Effector memory CD4-positive, alpha-beta T cell (primary cell): ENCODE measurements at regions not wholly inside any gene's neighbourhood (a gene's known extent, or its start where the extent isn't known, plus 50 kb on each side); places are given as distances from the start of the nearest gene placed in this dataset.
"Not testable (repeated sequence)": the region's sequence is repeated elsewhere in the genome, so short reads cannot be mapped to it uniquely, and the experiment has no call there.

Experiments
- DNase-seq, 3 donors: peaks; one replicate each; pipeline ENCODE4 v3.0.0-alpha.2; 2020
- H3K27ac ChIP-seq: 2 replicates; pipeline ENCODE4 v1.7.0; 2013; ENCODE audit warnings: mild to moderate bottlenecking, low read length, moderate library complexity; ENCODE audit not compliant: insufficient read depth, poor library complexity, severe bottlenecking
- H3K27me3 ChIP-seq: replicated peaks from 2 replicates; pipeline ENCODE4 v1.7.0; 2013; ENCODE audit warnings: mild to moderate bottlenecking, low read length; ENCODE audit not compliant: insufficient read depth, control insufficient read depth, poor library complexity, severe bottlenecking
- H3K36me3 ChIP-seq: 2 replicates; pipeline ENCODE4 v1.7.0; 2013; ENCODE audit warnings: mild to moderate bottlenecking, low read length, moderate library complexity; ENCODE audit not compliant: control insufficient read depth, insufficient read depth
- H3K4me1 ChIP-seq: 2 replicates; pipeline ENCODE4 v1.7.0; 2013; ENCODE audit warnings: low read length, mild to moderate bottlenecking; ENCODE audit not compliant: control insufficient read depth, insufficient read depth, poor library complexity, severe bottlenecking
- H3K4me3 ChIP-seq: 2 replicates; pipeline ENCODE4 v1.7.0; 2013; ENCODE audit warnings: low read length, low read depth, mild to moderate bottlenecking; ENCODE audit not compliant: insufficient read depth, poor library complexity, severe bottlenecking
- H3K9me3 ChIP-seq: 2 replicates; pipeline ENCODE4 v1.7.0; 2013; ENCODE audit warnings: mild to moderate bottlenecking, low read length, moderate library complexity; ENCODE audit not compliant: control insufficient read depth

GRCh38 chr3:153640689-153641665 lies 479.0 kb downstream of the RAP2B start:
- DNase-seq: no peak
- Histone ChIP-seq H3K27me3 (no peaks in the 10 kb centered on the region), H3K9me3 (no peaks in the 10 kb centered on the region), H3K36me3 (no peaks in the 10 kb centered on the region), H3K4me1 (no peaks in the 10 kb centered on the region), H3K4me3 (no peak overlapping the region), H3K27ac (no peak overlapping the region)

GRCh38 chr3:153642576-153642975 lies 478.6 kb upstream of the ARHGEF26 start:
- H3K9me3 ChIP-seq, H3K27me3 ChIP-seq, H3K36me3 ChIP-seq, H3K4me1 ChIP-seq, H3K27ac ChIP-seq, H3K4me3 ChIP-seq, DNase-seq: not testable (repeated sequence)

GRCh38 chr3:153643471-153643870 lies 477.7 kb upstream of the ARHGEF26 start:
- H3K27me3 ChIP-seq, H3K4me3 ChIP-seq, DNase-seq, H3K27ac ChIP-seq, H3K9me3 ChIP-seq, H3K36me3 ChIP-seq, H3K4me1 ChIP-seq: not testable (repeated sequence)

- Histone ChIP-seq H3K27ac (no peak overlapping the region), H3K4me1 (no peaks in the 10 kb centered on the region), H3K27me3 (no peaks in the 10 kb centered on the region), H3K36me3 (no peaks in the 10 kb centered on the region), H3K9me3 (no peaks in the 10 kb centered on the region), H3K4me3 (no peak overlapping the region)
- DNase-seq: no peak
Observed at GRCh38 chr3:153649286-153649839, 471.8 kb upstream of the ARHGEF26 start.

- Histone ChIP-seq H3K9me3 (no peaks in the 10 kb centered on the region), H3K36me3 (no peaks in the 10 kb centered on the region), H3K27ac (no peak overlapping the region), H3K4me3 (no peak overlapping the region), H3K27me3 (no peaks in the 10 kb centered on the region), H3K4me1 (no peaks in the 10 kb centered on the region)
- DNase-seq: no peak
Observed at GRCh38 chr3:153652076-153652475, 469.1 kb upstream of the ARHGEF26 start.

- no peaks in the 10 kb centered on the region for H3K9me3 ChIP-seq
- no peaks in the 10 kb centered on the region for H3K4me1 ChIP-seq
- H3K36me3 ChIP-seq: no peaks in the 10 kb centered on the region
- no peak overlapping the region for H3K27ac ChIP-seq
- H3K27me3 ChIP-seq: no peaks in the 10 kb centered on the region
- H3K4me3 ChIP-seq: no peak overlapping the region
- no peak for DNase-seq
Observed at GRCh38 chr3:153657046-153657445, 464.1 kb upstream of the ARHGEF26 start.

- no peak for DNase-seq
- no peak overlapping the region for H3K27ac ChIP-seq
- H3K9me3 ChIP-seq: no peaks in the 10 kb centered on the region
- no peaks in the 10 kb centered on the region for H3K27me3 ChIP-seq
- H3K4me3 ChIP-seq: no peak overlapping the region
- no peaks in the 10 kb centered on the region for H3K4me1 ChIP-seq
- H3K36me3 ChIP-seq: no peaks in the 10 kb centered on the region
Observed at GRCh38 chr3:153657461-153657860, 463.7 kb upstream of the ARHGEF26 start.

GRCh38 chr3:153658136-153658535 lies 463.1 kb upstream of the ARHGEF26 start:
- no peaks in the 10 kb centered on the region for H3K9me3 ChIP-seq
- H3K4me1 ChIP-seq: no peaks in the 10 kb centered on the region
- no peak overlapping the region for H3K27ac ChIP-seq
- H3K4me3 ChIP-seq: no peak overlapping the region
- no peaks in the 10 kb centered on the region for H3K36me3 ChIP-seq
- DNase-seq: no peak
- no peaks in the 10 kb centered on the region for H3K27me3 ChIP-seq

- Histone ChIP-seq H3K27me3 (no peaks in the 10 kb centered on the region), H3K9me3 (no peaks in the 10 kb centered on the region), H3K27ac (no peak overlapping the region), H3K36me3 (no peaks in the 10 kb centered on the region), H3K4me1 (no peaks in the 10 kb centered on the region), H3K4me3 (no peak overlapping the region)
- DNase-seq: no peak
Observed at GRCh38 chr3:153666991-153667740, 454.0 kb upstream of the ARHGEF26 start.

- DNase-seq: no peak
- H3K9me3 ChIP-seq: no peaks in the 10 kb centered on the region
- no peaks in the 10 kb centered on the region for H3K4me1 ChIP-seq
- no peak overlapping the region for H3K27ac ChIP-seq
- no peaks in the 10 kb centered on the region for H3K36me3 ChIP-seq
- no peaks in the 10 kb centered on the region for H3K27me3 ChIP-seq
- H3K4me3 ChIP-seq: no peak overlapping the region
Observed at GRCh38 chr3:153669527-153669926, 451.7 kb upstream of the ARHGEF26 start.
